ENCODE measurements at regions not wholly inside any gene's neighbourhood (a gene's known extent, or its start where the extent isn't known, plus 50 kb on each side); places are given as distances from the start of the nearest gene placed in this dataset.

GRCh38 chr18:78891185-78891762 is 88.3 kb upstream of the SALL3 start:
- DNase-seq = no peak

GRCh38 chr18:78892177-78892576 is 87.4 kb upstream of the SALL3 start:
- no peak for DNase-seq

DNA sequence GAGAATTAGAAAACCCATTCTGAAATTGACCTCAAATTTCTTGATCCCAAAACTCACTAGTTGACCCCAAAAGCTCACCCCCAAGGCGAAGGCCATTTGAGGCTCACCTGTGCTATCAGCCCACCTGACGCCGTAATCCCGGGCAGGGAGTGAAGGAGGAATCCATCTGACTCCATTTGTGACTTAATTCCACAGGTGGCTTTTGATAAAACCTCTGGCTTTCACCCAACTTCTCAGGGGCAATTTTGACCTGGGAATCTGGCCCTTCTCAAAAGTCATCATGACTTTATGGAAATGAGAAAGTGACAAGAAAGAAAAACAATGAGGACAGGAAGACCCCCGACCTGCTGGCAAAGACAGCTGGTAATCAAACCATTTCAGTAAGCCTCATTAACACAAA is 86.9 kb upstream of the SALL3 start:
- DNase-seq = no peak

GRCh38 chr18:78893281-78894032 is 86.2 kb upstream of the SALL3 start:
- no peak for DNase-seq

- no peak for DNase-seq
Measured at GRCh38 chr18:78894033-78894305, 85.6 kb upstream of the SALL3 start.

DNA sequence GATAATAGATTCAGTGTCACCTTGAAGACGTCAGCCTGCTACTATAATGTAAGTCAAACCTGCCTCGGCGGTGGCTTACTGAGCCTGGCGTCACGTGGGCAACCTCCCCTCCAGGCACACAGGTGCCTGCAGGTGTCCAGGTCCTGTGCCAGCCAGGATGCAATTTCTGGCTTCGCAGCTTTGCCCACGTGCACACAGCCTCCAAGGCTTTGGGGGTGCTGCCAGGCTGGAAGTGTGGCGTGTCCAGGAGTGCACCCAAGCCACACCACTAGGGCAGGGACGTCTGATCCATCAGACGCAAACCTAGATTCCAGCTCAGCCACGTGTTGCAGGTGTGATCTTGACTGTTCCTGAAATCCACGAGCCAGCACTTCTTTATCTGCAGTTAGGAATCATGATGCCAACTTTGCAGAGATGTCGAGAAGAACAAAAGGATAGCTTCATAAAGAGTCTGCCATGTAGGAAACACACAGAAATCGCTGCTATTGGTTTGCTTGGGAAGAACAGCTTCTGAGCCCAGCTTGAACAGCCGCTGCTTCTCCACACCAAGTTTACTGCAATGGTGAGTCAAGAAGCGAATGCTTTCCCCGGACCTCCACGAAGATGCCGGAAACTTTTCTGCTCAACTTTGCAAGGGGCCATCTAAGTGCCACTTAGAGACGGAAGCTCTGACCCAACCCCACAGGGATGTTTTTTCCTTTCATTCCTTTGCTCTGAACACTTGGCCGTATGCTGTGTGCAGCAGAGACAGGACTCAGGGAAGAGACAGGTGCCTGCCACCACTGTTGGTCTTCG is 84.2 kb upstream of the SALL3 start:
- DNase-seq = no peak

DNA sequence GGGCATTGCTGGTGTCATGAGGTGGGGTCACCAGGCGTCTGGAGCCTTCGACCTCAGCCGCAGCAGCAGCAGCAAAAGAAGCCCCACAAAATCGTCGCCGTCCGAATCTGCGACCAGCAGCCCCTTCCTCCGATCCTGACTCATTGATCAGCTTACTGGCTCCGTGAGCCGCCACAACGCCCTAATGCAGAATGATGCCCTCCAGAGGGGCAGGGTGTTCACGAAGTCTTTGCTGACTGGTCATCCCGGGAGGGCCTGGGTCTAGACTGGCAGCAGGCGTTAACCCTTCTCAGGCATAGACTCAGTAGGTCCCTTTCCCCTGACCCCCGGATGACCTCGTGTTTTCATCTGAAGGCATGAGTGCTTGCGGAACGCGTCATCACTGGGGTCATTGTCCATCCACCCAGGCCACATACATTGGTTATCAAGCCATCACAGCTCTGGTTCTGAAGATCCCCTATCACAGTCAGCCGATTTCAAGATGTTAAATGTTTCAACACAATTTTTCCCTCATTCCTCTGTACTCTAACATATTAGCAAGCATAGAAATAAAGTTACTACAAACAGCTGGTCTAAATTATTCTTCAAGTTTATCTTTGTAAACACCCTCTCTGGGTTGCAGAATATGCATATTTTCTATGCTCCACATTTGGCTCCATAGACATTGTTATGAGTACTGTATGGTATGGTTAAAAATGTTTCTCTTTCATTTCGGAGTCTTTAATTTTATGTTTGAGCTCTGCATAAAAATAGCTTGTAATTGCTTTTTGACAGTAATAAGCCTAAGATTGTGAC is 83.3 kb upstream of the SALL3 start:
- DNase-seq = no peak

DNA sequence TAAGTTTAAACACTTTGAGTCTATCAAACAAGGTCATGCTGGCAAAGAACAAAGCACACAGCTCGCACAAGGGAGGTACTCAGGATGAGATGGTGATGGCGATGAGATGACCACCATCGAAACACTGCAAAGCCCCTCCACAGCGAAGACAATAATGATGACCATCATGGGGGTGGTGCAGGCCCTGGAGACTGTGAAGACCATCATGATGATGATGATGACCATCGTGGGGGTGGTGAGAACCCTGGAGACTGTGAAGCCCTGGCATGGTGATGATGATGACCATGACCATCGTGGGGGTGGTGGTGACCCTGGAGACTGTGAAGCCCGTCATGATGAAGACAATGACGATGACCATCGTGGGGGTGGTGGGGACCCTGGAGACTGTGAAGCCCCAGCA is 81.6 kb upstream of the SALL3 start:
- DNase-seq = no peak

GRCh38 chr18:78898635-78899034 is 81.0 kb upstream of the SALL3 start:
- DNase-seq = no peak

DNA sequence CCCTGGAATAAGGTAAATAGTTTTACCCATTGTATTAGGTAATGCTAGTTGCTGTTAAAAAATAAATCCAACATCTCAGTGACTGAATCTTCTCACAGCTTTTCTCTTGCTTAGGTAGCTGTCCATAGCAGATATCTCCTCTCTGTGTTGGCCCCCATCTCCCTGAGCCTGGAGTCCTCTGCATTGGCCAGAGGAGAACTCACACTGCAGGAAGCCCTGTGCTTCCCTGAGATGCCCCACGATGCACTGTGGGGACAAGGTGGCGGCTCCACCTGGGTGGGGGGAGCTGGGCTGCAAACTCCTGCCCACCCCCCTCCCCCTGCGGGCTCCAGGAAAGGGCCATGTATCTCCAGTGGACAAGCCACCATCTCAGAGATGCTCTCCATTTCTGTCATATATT is 80.4 kb upstream of the SALL3 start:
- DNase-seq = no peak

GRCh38 chr18:78900938-78901909 is 78.4 kb upstream of the SALL3 start:
- DNase-seq = no peak

DNA sequence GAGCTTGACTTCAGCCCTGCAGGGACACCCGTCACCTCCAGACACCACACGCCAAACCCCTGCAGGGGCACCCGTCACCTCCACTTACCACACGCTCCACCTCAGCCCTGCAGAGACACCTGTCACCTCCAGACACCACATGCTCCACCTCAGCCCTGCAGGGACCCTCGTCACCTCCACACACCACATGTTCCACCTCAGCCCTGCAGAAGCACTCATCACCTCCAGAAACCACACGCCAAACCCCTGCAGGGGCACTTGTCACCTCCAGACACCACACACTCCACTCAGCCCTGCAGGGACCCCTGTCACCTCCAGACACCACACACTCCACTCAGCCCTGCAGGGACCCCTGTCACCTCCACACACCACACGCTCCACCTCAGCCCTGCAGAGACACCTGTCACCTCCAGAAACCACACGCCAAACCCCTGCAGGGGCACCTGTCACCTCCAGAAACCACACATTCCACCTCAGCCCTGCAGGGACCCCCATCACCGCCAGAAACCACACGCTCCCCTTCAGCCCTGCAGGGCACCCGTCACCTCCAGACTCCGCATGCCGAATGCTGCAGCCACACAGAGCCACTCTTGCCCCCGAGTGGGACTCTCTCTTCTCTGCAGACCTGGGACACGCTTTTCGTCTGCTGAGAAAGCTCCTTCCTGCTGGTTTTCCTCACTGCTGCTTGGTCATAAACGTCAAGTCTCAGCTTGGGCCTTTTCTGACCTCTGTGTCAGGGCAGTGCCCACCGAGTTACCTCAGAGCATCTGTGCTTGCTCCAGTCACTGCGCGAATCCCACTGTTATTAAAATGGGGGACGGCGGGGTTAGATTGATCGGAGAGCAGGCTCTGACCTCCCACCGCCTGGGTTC is 77.5 kb upstream of the SALL3 start:
- no peak for DNase-seq

- DNase-seq = no peak
Measured at GRCh38 chr18:78902795-78903435, 76.7 kb upstream of the SALL3 start.

DNA sequence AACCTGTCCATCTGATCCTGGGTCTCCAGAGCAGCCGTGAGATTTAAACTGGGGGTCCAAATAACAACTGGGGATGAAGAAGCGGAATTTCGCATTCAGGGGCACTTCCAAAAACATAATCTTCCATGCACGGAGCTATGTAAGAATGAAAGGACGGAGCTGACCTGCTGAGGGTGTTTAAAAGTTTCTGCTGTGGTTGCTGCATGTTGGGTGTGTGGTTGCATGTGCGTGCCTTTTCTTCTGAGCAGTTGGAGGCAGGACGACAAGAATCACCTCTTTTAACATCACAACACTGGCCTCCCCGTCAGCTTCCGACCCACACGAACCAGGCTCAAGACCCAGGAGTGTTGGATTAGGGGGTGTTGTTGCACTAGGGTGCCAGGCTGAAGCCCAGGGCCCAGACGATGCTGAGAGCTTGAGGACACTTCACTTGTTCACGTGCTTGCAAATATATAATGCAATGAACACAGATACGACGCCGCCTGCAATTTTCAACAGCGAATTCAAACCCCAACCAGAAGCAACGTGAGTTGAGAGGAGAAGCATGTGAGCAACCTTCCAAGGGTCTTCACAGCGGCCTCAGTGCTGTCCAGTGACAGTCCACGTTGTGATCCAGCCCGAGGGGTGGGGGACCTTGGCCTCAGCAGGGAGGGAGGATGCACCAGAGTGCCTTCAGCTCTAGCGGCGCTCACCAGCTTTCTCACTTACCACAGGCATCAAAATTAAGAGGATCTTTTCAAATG is 76.0 kb upstream of the SALL3 start:
- no peak for DNase-seq

- no peak for DNase-seq
Measured at GRCh38 chr18:78904179-78904531, 75.5 kb upstream of the SALL3 start.

DNA sequence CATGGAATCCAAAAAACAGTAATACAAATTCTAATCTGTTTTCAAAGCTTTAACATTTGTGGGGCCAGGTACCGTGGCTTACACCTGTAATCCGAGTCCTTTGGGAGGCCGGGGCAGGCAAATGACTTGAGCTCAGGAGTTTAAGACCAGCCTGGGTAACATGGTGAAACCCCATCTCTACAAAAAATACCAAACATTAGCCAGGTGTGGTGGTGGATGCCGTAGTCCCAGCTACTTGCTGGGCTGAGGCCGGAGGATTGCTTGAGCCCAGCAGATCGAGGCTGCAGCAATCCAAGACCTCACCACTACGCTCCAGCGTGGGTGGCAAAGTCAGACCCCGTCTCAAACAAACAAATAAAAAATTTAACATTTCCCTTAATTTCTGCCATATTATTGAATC is 74.3 kb upstream of the SALL3 start:
- DNase-seq = no peak

DNA sequence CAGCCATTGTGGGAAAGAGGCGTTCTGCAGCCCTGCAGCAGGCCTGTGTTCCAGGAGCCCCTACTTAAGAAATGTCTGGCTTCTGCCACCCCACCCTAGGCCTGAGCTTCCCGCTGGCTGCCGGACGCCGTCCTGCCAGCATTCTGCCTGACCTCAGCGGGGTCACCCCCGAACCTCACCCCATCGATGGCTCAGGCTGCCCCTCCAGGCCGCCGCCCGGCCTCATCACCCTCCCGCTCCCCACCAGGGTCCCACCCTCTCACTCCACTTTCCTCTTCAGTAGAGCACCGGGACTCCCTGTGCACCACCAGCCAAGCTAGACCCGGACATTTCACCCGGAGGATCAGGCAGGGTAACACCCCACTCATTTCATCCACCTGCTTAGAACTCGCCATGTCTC is 73.6 kb upstream of the SALL3 start:
- DNase-seq = no peak

- DNase-seq = no peak
Measured at GRCh38 chr18:78908462-78909260, 71.0 kb upstream of the SALL3 start.

DNA sequence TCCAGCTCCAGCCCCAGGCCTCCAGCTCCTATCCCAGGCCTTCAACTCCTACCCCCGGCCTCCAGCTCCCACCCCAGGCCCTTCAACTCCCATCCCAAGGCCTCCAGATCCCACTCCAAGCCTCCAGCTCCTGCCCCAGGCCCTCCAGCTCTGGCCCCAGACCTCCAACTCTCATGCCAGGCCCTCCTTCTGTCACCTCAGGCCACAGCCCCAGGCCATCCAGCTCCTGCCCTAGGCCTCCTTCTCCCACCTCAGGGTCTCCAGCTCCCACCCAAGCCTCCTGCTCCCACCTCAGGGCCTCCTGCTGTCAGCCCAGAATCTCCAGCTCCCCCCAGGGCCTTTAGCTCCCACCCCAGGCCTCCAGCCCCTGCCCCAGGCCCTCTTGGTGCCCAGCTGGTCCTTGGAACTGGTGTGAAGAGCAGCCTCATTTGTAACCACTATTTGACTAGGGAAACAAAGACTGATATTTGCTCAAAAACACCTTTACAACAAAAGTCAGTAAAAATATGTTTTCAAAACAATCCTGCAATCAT is 67.8 kb upstream of the SALL3 start:
- DNase-seq = no peak

Data from T1000 (cell line).